Inferior parietal cortex (tissue), 1 donor: ENCODE measurements at regions not wholly inside any gene's neighbourhood (a gene's known extent, or its start where the extent isn't known, plus 50 kb on each side); places are given as distances from the start of the nearest gene placed in this dataset.

ENCODE experiments used
- DNase-seq: peaks from one replicate; pipeline ENCODE4 v3.0.0-alpha.2; 2016; ENCODE audit errors: extremely low spot score

- DNase-seq = no peak
These were observed 958.1 kb downstream of the KCNJ2 start for GRCh38 chr17:71127416-71127815.

GRCh38 chr17:71142333-71142732 is 973.0 kb downstream of the KCNJ2 start:
- DNase-seq = no peak

- no peak for DNase-seq
These were observed 975.3 kb upstream of the SOX9 start for GRCh38 chr17:71145486-71145885.

GRCh38 chr17:71147906-71148305 is 972.9 kb upstream of the SOX9 start:
- no peak for DNase-seq

DNA sequence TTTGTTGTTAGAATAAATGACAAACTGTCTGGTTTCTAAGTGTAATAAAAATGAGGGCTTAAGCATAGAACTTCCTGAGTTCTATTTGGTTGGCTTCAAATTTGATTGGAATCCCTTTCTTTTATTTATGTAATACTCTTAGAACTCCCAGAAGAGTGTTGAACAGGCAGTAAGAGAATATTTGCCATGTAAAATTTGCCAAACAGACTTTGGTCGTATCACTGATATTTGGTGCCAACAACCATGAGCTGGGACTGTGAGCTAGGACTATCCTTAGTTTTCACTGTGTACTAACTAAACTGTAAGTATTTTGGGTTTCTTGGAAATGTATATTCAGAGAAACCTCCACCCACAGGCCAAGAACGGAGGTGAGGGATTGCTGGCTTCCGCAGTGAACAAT is 971.2 kb upstream of the SOX9 start:
- DNase-seq = no peak

DNA sequence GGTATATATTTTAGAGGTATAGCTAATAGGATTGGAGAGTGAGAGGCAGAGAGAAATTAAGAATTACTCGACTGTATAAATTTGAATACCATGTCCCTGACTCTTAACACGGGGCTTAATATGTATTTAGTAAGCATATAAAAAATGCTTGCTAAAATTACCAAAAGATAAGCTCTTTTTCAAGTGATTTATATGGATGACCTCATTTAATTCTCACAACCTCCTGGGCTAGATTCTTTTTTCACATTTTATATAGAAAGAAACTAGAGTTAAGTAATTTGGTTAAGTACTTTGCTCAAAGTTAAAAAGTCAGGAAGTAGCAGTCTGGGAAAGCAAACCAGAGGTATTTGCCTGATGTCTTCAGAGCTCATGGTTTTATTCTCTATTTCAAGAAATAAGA is 963.5 kb upstream of the SOX9 start:
- no peak for DNase-seq

GRCh38 chr17:71158437-71158836 is 962.4 kb upstream of the SOX9 start:
- DNase-seq = no peak

DNA sequence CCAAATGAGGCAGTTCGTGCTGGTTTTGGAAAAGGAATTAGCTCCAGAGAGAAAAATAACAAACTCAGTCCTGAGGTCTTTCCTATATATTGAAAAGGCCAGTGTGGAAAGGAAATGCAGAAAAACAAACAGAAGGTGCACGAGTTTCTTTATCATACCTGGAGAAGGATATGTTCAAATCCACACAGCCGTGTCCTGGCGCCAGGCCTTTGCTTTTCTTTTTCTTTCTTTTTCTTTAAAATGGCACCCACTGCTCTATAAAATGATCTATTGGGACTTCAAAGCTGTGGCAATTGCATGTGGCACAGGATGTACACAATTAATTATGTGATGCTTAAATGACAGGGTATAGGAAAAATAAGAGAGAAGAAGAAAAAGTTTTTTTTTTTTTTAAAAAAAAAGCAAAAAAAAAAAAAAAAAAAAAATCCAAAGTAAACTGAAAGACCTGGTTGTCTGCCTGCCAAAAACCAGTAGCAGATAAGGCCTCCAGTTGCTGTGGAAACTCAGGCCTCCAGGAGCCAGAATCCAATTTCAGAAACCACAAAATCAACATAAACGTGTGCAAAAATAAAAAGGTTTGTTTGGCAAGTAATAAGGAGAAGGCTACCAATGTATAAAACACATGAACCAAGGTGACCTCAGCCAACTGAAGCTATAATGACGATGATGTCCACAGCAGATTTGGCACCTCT is 957.6 kb upstream of the SOX9 start:
- no peak for DNase-seq

DNA sequence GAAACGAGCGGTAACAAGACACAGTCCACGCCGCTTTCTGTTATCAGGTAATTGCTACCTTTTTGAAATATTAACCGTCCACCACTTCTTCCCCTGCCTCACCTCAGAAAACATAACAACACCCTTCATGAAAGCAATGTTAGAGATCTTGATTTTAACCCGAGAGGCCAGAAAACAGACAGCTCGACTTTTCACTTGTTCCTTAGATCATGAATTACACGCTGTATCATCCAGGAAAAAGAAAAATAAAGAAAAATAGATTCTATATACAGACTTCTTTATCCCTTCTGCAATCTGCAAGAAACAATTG is 957.1 kb upstream of the SOX9 start:
- DNase-seq = no peak

DNA sequence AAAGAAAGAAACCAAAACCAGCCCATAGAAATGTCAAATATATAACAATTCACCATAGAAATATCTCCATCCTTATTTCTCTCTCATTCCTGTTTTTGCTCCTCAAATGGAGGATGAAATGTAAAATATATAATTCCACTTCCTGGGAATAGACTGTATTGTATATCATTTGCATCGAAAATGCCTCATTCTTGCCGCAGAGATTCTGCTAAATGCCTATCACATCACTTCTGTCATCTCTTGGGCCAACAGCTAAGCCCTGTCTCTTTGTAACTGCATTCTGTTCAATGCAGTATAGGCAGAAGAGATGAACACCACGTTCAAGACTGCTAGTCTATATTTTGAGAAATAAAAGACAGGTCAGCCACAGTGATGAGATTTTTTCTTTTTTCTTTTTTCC is 956.3 kb upstream of the SOX9 start:
- no peak for DNase-seq

GRCh38 chr17:71166311-71166710 is 954.5 kb upstream of the SOX9 start:
- DNase-seq = no peak

DNA sequence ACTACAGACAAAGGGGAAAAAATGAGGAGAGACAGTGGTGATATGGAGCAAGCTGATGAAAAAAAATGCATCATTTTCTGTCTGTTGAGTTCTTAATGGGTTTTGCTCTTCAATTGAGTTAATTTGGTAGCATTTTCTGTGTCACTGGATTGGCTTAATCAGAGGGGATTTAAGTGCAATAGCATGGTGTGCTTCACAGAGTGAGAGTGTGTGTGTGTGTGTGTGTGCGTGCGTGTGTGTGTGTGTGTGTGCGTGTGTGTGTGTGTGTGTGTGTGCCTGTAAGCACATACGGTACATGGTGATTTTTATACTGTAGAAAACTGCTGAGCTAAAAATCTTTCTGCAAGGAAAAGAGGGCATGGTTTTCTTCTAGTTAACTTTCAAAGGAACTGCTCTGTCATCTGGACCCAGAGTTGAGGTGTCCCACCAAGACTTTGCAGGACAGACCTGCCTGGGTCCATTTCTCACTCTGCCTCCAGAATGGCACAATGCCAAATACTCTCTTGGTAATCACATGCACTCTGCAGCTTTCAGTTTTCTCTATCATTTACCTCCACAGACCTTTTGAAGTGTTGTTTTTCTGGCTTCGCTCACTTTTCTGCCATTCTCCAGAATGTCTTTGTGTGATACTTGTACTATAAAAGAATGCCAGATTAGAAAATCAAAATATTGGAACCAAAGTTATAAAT is 952.6 kb upstream of the SOX9 start:
- no peak for DNase-seq

DNA sequence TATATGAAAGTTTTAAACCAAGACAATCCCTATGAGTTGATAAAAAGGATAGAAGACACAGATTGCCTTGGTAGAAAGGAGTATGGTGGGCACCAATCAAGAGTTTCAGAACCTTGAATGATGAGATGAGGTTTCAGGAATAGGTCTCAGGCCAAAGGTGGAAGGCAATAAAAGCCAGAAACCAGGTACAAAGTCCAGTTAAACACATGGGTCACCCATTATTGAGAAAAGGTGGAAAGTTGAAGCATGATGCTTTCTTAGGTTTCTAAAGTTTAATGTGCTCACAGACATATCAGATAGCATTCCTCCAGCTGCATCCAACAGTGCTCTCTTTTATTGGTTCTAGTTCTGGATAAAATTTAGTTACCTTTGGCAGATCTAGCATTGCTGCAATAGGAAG is 950.8 kb upstream of the SOX9 start:
- DNase-seq = no peak

- DNase-seq = no peak
These were observed 949.5 kb upstream of the SOX9 start for GRCh38 chr17:71171270-71171669.

- no peak for DNase-seq
These were observed 946.8 kb upstream of the SOX9 start for GRCh38 chr17:71173991-71174390.

GRCh38 chr17:71176331-71176730 is 944.5 kb upstream of the SOX9 start:
- DNase-seq = no peak

GRCh38 chr17:71176928-71177443 is 943.8 kb upstream of the SOX9 start:
- DNase-seq = no peak

DNA sequence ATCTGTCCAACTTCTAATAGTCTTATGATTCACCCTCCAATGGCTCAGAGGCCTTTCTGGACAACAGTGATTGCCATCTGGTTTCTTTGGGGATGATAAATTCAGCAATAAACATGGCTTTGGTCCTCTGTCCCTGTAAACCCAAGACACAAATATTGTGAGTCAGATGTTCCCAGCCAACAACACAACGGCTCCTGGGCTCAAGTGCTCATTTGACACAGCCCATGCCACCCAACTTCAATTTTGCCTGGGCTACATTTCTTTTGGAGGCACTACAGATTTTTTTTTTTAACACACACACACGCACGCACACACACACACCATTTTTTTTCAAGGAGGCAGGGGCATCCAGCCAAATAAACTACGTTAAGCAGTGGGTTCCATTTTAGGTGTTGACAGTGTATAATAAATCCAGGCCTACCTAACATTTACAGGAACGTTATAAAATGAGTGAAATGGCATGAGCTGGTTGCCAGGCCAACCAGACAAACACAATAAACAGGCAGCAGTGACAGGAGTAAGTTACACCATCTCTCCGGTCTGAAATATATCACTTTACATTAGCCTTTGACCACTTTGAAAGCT is 939.9 kb upstream of the SOX9 start:
- DNase-seq = no peak

DNA sequence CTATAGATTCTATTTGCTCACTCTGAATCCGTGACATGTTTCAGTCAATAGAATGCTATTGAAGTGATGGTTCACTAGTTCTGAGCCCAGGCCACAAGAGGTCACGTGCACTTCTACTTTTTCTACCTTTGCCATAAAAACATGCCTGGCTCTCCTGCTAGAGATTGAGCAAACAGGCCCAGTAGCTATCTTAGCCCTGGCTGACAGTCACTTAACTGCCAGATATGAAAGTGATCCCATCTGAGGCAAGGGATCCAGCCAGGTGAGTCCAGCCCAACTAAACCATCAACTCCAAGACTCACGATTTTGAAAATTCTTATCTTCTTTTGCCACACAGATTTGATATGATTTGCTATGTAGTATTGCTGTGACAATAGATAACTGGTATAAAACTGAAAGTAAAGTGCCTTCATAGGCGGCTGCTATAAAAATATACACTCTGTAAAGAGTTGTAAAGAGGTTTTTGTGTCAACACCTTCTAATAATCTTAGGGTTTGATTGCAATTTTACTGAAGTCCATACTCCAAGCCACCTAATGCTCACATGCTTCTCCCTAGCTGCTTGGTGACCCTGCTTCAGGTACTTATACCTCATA is 937.7 kb upstream of the SOX9 start:
- DNase-seq = no peak

DNA sequence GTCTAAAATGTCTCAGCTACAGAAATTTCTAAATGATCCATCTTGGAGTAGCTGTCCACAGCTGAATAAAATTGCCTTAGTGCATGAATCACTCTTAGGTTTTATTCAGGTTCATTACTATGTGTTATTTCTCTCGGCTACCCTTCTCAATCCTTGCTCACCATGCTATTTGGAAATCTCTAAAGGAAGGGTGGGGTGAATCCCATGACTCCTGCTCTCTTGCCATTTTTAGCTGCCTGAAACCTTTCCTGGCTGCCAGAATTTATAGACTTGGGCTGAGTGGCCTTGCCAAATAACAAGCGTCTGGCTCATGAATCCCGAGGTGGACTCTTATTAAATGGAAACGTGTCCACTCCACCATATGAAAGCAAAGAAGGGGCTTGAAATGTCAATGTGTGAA is 936.1 kb upstream of the SOX9 start:
- DNase-seq = no peak

DNA sequence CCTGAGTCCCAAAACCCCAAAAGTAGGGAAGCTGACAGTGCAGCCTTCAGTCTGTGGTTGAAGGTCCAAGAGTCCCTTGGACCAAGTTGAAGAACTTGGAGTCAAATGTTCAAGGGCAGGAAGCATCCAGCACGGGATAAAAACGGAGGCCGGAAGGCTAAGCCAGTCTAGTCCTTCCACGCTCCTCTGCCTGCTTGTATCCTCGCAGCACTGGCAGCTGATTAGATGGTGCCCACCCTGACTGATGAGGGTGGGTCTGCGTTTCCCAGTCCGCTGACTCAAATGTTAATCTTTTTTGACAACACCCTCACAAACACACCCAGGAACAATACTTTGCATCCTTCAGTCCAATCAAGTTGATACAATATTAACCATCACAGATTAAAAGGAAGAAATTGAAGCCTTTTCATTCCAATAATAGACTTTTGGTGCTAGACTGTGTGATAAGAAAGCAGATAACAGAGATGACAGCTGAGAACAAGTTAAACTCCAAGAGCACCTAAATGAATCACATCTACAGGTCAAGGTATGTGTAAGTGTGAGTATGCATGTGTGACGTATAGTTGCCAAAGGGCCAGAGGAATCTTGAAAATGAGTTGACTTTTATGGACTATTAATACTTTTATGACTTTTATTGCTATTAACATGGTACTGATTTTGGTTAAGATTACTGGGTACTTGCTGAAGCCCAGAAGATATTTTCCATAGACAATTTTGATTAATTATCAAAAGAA is 933.5 kb upstream of the SOX9 start:
- DNase-seq = no peak

GRCh38 chr17:71188811-71189492 is 931.9 kb upstream of the SOX9 start:
- DNase-seq = no peak
